Eye (tissue), 1 donor: ENCODE measurements at regions not wholly inside any gene's neighbourhood (a gene's known extent, or its start where the extent isn't known, plus 50 kb on each side); places are given as distances from the start of the nearest gene placed in this dataset.
A peak's percentile ranks its signal among the peaks of the same experiment; 100 is the strongest.
"Not testable (repeated sequence)": the region's sequence is repeated elsewhere in the genome, so short reads cannot be mapped to it uniquely, and the experiment has no call there.

Source experiments
- DNase-seq: peaks from one replicate; pipeline ENCODE4 v3.0.0-alpha.2; 2015

DNA sequence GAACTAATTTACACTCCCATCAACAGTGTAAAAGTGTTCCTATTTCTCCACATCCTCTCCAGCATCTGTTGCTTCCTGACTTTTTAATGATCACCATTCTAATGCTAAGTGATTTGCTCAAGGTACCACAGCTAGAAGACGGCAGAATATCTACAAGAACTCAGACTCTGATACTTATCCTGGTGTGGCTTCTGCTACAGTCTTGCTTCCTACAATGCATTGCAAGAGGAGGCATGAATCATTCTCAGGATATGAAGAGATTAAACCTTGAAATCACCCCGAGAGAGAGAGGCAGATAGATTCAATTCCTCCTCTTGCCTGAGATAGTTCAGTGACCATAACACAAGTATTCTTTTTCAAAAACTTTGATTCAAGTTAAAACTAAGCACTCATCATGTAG, 306.4 kb downstream of the TBC1D4 start:
- no peak for DNase-seq

DNA sequence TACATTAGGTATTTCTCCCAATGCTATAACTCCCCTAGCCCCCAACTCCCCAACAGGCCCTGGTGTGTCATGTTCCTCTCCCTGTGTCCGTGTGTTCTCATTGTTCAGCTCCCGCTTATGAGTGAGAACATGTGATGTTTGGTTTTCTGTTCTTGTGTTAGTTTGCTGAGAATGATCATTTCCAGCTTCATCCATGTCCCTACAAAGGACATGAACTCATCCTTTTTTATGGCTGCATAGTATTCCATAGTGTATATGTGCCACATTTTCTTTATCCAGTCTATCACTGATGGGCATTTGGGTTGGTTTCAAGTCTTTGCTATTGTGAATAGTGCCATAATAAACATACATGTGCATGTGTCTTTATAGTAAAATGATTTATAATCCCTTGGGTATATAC, 306.9 kb downstream of the TBC1D4 start:
- DNase-seq = not testable (repeated sequence)

DNA sequence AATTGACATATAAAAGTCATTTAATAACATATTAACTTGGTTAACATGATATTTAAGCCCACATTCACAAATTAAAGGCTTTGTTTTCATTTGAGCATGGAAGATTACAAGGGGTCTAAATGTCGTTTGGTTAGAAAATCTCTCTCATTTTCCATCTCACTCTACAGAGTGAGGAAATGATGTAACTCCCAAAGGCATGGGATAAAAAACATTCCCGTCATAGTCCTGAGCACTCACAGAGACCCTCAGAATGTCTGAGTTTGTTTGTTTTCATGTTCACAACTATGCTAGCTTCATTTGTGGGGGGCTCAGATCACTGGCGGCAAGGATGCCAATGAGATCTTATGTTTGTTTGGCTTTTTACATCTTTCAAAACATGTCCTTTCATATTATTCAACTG, 307.5 kb downstream of the TBC1D4 start:
- no peak for DNase-seq

DNA sequence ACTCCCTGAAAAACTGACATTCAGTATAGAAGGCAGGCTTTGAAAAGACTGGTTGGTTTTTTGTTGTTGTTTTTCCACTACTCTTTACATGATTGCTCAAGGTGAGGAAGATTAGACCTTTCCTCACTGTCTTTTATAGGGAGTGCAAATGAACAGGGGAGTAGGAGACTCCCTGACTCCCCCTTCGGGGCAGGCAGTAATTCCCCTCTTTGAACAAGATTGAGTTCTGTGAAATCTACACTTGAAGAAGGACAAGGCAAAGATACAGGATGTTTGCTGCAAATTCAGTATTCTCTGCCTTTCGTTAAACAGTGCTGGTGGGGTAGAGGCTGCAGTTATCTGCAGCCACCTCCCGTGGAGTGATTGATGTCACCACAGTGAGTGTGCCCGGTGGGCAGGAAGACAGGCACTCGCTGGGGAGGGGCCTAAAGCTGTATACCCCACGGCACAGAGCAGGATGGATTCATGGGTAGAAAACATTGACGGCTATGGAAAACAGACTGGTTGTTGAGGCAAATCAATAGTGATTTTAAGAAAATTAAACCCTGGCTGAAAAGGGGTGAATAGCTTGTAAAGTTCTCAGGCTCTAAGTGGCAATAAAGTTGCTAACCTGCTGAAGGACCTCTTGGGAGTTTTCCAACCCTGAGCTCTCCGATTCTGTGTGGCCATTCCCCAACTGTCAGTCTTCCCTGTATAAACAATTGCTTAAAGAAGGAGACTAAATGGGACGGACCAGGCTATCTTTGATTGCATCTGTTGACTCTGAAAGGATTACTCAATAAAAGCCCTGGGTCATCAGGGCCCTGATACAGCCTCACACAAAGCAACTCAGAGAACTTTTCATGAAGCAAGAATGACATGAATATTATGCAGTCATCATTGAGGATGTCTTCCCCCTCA, 308.3 kb downstream of the TBC1D4 start:
- no peak for DNase-seq

DNA sequence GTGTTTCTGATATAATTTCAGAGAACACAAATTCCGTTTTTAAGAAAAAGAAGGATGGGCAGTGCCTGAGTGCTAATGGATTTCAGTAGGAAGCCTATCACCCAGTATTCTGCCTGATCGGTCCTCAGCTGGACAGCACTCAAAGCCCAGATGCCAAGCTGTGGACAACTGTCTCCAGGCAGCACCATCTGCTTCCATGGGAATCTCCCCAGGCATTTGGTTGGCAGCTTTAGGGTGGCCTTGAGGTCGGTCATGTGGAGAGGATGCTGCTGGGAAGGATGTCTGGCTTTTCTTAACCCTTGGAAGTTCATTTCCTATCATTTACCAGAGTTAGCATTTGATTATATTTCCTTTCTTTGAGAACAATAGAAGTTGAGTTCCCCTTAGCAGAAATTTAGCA, 311.7 kb downstream of the TBC1D4 start:
- DNase-seq = no peak

DNA sequence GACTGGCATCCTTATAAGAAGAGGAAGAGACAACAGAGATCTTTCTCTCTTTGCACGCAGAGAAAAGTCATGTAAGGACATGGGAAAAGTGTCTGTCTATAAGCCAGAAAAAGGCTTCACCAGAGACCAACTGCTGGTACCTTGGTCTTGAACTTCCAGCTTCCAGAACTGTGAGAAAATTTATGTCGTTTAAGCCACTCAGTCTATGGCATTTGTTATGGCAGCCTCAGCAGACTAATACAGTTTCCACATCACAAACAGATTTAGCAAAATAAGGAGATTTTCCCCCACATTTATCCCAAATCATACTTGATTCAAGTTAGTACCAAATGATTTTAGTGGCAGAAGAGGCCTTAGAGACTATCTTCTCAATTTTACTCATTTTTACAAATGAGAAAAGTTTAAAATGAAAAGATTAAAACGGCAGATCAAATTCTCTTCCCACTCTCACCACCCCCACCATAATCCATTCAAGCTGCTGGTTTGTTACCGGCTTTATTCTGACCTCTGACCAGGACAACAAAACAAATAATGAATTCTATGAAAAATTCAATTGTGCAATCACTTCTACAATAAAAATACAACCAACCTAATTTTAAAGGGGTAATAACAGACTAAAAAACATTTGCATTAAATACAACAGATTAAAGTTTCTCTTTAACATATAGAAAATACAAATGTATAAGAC, 316.3 kb downstream of the TBC1D4 start:
- DNase-seq = no peak

DNA sequence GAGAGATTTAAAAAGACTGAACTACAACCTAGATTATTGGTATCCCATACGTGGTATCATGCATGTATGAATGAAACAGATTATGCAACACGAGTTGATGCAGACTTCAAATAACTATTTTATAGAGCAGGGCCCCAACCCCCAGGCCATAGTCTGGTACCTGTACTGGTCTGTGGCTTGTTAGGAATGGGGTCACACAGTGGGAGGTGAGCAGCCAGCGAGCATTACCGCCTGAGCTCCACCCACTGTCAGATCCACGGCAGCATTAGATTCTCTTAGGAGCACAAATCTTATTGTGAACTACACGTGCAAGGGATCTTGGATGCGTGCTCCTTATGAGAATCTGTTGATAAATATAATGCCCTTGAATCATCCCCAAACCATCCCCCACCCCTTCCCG, 320.2 kb downstream of the TBC1D4 start:
- no peak for DNase-seq

DNA sequence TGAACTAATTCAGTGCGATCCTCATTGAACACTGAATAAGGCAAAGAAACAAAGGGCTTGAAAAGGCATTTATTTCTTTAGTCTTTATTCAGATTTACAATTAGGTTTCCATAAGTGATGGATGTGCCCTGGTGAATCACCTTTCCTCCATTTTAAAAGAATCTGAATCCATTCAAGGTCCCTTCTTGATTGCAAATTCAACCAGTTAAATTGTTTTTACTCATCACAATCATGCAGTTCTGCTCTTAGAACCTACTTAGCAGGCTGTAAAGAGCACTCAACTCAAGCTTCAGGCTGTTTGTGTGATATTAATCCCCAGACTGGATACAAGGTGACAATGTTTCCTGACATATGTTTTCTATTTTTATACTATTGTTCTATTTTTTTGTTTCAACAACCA, 321.0 kb downstream of the TBC1D4 start:
- no peak for DNase-seq

DNA sequence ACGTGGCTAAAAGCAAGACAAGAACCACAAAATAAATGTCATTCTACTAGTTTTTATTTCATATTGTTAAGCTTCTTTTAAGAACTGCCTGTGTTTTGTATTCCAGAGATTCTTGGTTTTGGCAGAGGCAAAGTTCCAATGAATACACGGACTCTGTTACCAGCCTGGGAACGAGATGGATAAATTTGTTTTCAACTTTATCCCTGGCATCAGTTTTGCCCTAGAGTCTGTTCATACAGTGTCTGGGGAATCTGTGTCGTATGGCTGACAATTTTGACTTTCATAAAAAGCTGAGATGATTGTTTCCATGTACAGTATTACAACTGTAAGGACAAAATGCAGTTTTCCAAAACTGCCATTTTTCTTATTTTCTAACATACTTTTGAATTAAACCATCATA, 327.6 kb downstream of the TBC1D4 start:
- no peak for DNase-seq

DNA sequence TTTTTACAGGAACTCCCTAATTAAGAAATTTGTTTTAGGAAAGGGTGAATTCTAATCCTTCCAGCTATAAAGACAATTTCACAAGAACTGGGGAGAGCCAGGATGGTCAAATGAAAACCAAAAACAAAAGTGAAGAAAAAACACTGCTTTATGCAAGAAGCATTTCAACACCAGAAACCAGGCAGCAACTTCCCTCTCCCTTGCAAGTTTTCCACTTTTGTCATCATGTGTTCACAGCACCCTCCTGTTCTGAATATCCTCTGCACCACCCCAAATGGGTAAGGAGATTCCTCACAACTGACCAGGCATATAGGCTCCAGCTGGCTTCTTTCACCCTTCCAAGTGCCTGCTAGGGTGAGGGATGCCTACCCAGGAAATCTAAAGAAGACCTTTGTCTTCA, 328.1 kb downstream of the TBC1D4 start:
- DNase-seq = no peak

DNA sequence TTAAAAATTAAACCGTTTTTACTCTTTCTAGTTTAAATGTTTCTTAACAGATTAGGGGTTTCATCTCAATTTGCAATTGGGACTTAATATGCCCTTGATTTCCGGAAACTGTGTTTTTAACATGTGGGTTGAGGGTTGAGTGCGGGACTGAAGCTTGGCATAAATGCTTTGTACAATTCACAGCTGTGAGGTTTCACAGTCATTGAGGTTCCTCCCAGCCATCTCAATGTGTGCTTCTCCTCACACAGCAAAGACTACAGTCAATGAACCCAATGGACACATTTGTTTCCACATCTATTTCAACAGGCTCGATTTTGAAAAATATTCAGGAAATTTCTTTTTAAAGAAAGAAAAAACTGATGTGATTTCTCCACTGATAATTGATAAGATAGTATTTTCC, 328.6 kb downstream of the TBC1D4 start:
- no peak for DNase-seq

DNA sequence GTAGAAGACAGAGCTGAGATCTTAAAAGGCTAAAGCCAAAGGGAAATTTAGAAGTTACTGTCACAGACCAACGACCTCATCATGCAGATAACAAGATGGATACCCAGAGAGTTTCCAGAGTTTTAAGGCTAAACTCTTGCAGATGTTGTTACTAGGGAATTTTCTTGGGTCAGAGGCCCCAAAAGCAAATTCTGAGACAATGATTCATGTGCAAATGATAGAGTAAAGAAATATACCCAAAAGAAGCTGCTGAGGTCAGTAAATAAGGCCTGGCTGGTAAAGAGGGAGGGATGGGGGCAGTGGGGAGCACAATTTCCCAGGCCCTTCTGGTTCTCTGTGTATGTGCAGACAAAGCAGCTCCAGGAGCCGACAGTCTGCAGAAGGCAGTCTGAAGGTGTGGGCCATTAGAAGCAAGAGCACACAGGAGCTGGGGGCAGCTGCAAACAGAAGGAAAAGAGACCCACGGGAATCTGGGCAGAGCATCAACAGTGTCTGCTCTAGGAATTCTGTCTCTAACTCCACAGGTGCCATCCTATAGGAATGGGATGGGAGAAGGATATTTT, 330.8 kb downstream of the TBC1D4 start:
- no peak for DNase-seq

DNA sequence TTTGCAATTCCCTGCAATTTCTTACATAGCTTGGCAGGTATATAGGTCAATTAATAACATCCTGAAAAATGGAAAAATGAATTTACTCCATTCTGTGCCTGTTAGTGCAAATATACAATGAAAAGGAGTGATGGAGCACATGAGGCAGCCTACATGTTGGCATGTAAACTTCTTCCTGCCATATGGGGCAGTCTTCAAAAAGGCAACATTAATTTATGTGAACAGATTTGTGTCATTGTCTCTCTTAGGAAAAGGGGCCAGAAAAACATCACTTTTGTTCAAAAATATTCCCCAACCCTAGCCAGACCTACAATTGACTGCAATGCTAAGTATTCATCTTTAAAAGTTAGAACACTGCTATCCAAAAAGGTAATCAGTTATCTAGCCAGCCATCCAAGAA, 332.2 kb downstream of the TBC1D4 start:
- no peak for DNase-seq

DNA sequence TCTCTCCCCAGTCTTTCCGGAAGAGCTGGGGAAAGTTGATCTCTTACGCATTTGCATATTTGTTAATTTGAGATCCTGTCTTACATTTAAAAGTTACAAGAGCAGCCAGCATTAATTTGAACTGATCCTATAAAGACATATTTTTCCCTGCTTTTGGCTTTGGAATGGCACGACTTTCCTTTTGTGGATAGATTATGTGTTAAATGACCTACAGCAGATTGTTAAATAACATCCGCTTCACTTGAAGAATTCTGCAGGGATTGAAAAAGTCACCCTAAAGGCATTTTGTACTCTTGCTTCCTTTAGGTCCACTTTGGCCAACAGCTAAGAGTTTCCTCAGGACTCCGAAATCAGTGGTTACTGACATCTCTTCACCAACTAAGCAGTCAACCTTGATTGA, 334.0 kb downstream of the TBC1D4 start:
- no peak for DNase-seq

DNA sequence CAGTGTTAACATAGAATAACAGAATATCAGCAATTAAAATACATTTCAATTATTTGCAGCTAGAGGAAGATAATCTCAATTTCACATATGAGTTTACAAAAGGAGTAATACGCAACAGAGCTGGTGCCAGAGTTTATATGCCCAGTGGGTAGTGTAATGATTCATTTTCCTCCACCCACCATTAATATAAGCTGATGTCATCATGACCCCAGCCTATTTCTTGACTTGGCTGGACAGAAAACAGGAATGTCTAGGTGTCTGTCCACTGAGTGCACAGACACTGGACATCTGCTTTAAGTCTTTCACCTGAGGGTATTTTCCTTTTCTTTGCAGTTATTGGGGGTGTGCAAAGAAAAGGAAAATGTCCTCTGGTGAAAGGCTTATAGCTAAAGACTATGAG, 335.5 kb downstream of the TBC1D4 start:
- DNase-seq = no peak

DNA sequence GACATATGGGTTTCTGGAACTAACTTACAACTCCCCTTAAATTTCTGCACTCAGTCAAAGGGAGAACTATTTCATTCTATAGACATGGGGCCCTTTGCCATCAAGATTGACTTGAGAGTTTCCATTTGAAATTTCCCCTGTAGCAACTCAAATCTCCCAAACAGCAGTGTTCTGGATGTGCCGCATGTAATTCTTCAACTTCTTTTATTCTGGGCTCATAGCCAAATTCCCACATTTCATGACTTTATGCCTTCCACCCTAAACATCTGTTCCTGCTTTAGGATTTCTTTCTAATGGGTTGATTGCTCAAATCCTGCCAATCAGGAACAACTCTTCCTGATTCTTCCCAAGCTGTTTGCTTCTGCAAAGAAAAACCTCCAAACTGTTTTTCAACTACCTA, 336.0 kb downstream of the TBC1D4 start:
- DNase-seq = peak; percentile 58

DNA sequence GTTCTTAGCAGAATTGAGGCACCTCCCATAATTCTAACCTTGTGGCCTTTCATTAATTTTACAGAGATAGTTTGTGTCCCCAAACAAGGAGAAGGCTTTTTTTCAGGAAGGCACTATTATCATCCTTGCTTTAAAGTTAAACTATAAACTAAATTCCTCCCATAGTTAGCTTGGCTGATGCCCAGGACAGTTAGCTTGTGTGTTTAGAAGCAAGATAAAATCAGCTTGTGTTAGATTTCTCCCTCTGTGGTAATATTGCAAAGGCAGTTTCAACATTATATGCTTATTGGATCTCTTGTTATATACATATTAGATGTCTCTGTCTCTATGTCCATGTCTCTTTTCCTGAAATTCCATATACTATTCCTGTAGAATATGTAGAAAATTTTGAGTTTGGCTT, 342.7 kb downstream of the TBC1D4 start:
- no peak for DNase-seq

DNA sequence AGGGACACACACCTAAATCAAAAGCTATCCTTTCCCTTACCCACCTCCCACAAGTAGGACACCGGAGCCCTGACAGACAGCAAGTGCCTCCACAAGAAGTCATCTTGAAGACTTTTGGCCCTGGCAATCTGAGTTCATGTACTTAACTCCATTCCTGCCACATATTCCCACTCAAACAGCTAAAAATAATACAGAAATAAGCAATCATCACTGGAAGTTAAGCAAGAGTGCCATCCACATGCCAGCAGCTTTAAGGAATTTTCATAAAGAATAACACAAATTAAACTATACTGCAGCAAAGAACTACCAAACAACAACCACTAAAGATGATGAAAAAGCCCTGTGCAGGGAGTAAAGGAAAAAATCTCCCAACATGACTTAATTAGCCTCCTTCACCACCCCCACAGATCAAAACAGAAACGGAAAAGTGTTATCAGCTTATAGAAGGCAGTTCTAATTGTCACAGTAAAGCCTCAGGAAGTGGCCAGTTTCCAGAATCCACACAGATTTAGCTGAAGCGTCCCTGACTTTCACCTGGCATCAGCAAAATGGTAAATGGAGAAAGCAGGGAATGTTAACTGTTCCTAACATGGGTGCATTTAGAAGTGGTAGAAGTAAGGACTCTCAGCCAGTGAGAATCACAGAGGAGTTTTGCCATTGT, 343.9 kb downstream of the TBC1D4 start:
- DNase-seq = no peak

DNA sequence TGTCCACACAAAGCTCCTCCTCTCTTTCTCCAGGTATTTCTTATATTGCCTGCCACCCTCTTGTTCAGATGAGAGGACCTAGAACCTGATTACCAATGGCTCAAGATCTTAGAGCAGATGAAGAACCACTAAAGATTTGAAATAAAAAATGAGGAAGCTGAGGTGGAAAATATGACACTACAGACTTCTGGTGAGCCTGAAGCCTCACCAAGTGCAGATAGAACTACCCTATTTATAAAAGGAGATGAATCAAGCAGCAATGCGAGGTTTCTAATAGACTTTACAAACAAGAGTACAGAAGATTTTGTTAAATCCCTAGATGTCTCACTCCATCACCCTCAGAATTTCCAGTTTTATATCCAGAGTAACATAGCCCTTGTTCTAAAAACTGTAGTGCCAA, 345.8 kb downstream of the TBC1D4 start:
- no peak for DNase-seq

DNA sequence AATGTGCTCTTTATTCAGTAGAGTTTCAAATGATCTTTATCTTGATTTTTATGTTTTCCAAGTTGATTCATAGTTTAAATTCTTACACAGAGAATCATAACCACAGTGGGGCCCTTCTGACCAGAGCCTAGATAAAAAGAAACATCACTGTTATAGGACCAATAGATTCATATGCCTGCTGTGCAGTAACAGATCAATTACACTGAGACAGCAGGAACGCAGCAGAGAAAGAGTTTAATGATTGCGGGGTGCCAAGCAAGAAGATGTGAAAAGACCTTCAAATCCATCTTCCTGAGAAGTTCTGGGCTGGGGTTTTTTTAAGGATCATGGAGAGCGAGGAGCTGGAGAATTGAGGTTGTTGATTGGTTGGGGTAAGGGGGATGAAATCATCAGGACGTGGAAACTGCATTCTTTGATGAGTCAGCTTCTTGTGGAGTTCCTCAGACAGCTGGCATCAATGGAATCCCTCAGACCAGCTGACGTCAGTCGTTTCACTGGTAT, 346.6 kb downstream of the TBC1D4 start:
- peak; percentile 17 for DNase-seq

DNA sequence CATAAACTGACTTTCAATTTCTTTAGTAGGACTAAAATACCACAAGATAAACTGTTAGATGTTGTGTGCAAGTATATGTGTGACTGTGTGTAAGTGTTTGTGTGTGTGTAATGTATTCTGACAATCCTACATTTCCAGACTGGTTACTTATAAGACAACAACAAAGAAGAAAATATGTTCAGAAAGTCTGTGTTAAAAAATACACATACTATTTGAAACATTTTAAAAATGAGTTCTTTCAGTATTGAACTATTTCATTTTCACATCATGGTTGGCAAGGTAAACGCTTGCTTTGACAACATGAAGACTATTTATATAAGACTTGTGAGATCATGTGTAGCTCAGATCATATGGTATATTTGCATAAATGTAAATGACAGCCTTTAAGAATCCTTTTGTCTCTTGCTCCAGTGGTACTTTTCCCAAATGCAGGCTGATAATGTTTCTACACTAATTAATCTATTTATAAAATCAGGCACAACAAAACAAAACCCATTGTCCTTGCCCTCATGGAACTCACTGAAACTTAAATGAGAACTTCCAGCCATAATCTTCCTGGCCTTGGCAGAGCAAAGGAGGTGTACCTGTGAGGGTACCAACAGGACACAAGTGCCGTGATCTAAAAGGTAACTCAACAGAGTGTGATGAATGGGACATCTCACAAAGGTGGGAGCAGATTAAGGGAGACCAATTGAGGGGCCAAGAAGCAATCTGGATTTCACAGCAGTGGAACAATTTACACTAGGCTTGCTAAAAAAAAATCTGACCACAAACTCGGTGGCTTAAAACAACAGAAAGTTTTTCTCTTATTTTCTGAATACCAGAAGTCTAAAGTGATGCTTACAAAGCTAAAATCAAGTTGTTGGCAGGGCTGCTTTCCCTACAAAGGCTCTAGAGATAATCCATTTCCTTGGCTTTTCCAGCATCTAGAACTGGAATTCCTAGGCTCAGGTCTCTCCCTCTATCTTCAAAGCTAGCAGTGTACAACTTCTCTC, 349.0 kb downstream of the TBC1D4 start:
- DNase-seq = no peak

DNA sequence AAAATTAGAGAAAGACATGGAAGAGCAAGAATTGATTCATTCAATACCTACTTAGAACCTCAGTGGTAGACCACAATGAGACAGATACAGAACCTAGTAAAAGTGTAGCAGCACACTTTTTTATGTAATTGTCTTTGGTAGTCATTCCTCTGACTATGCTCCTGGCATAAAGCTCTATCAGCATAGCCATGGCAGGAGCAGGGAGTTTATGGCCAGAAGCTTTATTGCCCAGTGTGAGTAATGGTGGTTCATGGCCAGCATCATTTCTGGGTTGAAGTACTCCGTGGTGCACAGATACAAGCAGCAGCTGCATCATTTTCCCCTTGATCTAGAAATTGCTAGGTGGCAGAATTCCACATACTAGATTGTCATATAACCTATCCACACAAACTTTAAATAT, 352.6 kb downstream of the TBC1D4 start:
- DNase-seq = no peak
